ENCODE measurements at regions not wholly inside any gene's neighbourhood (a gene's known extent, or its start where the extent isn't known, plus 50 kb on each side); places are given as distances from the start of the nearest gene placed in this dataset.

GRCh38 chr3:82715091-82715856 is 953.8 kb upstream of the GBE1 start:
- TF ChIP-seq EHMT2 (IDR thresholded peaks at IDR 0.05) = no peak
- TF ChIP-seq ZNF551 (CRISPR knock-in tag; IDR thresholded peaks at IDR 0.05) = no peak
- TF ChIP-seq CHD4 (IDR thresholded peaks at IDR 0.05; ENCODE audit: insufficient read depth, insufficient replicate concordance, low read depth, low read length, poor library complexity, severe bottlenecking) = no peak
- TF ChIP-seq HCFC1 (IDR thresholded peaks at IDR 0.05; ENCODE audit: low read depth, low read length) = no peak
- no peak for TF ChIP-seq SNAPC5 (CRISPR knock-in tag; IDR thresholded peaks at IDR 0.05)
- no peak for TF ChIP-seq CBX3 (IDR thresholded peaks at IDR 0.05; ENCODE audit: borderline replicate concordance in 1 of 2, low read length in 2 of 2)
- no peak for TF ChIP-seq SRF (CRISPR knock-in tag; IDR thresholded peaks at IDR 0.05)
- no peak for TF ChIP-seq ZNF277 (CRISPR knock-in tag; IDR thresholded peaks at IDR 0.05; ENCODE audit: borderline replicate concordance)
- no peak for TF ChIP-seq FIP1L1 (IDR thresholded peaks at IDR 0.05; ENCODE audit: low read depth, low read length, poor library complexity, severe bottlenecking)
- no peak for TF ChIP-seq BDP1 (IDR thresholded peaks at IDR 0.05; ENCODE audit: insufficient read depth, insufficient read length)
- TF ChIP-seq RAD21 (CRISPR knock-in tag; conservative IDR thresholded peaks at IDR 0.05 in 1 of 2, IDR thresholded peaks at IDR 0.05 in 1 of 2) = no peak
- TF ChIP-seq MNT (conservative IDR thresholded peaks at IDR 0.05) = no peak
- no peak for TF ChIP-seq TAF7 (tag; IDR thresholded peaks at IDR 0.05)
- TF ChIP-seq ZNF436 (CRISPR knock-in tag; IDR thresholded peaks at IDR 0.05) = no peak
- TF ChIP-seq ZNF224 (CRISPR knock-in tag; IDR thresholded peaks at IDR 0.05) = no peak
- Histone ChIP-seq H3K4me1 (replicated peaks in 1 of 2; ENCODE audit: control insufficient read depth in 2 of 2, insufficient read depth in 2 of 2, low read length in 2 of 2) (no peaks in the 10 kb centered on the region), H3K9ac (ENCODE audit: insufficient read depth in 1 of 2, low read depth in 2 of 2, low read length in 2 of 2) (no peak overlapping the region), H3K9me3 (replicated peaks; ENCODE audit: control insufficient read depth, insufficient read depth, low read depth, low read length) (no peaks in the 10 kb centered on the region), H3K4me2 (ENCODE audit: insufficient read depth, low read length) (no peak overlapping the region), H3K9me1 (ENCODE audit: control insufficient read depth, insufficient read depth, low read length) (no peaks in the 10 kb centered on the region), H2AFZ (ENCODE audit: low read depth, low read length) (no peak overlapping the region), H3K79me2 (ENCODE audit: control insufficient read depth, insufficient read depth, low read length) (no peaks in the 10 kb centered on the region), H3K36me3 (ENCODE audit: control insufficient read depth, insufficient read depth, low read length) (no peaks in the 10 kb centered on the region), H3K27me3 (ENCODE audit: control insufficient read depth in 2 of 2, insufficient read depth in 2 of 2, low read length in 2 of 2) (no peaks in the 10 kb centered on the region), H4K20me1 (replicated peaks; ENCODE audit: control insufficient read depth, insufficient read depth, low read length) (no peaks in the 10 kb centered on the region), H3K27ac (ENCODE audit: extremely low read depth, low read depth, low read length) (no peak overlapping the region), H3K4me3 (no peak overlapping the region)
- no peak for DNase-seq (ENCODE audit: extremely low read depth in 1 of 4, low spot score in 3 of 4)
- intact Hi-C loops (cut with micrococcal nuclease) (no loop called here), in situ Hi-C loops (cut with MboI) (no loop called here)
- POLR2A ChIA-PET = no interaction called here
- FAIRE-seq = no peak
- WGBS (ENCODE audit: insufficient coverage, low coverage, missing lambda C conversion rate) = 2% methylated on average over 15 of the region's 53 CpGs
- BruUV-seq (replicated peaks) = no TSS peak
- no peak for ATAC-seq
- CTCF ChIA-PET (ENCODE audit: low intra/inter-chr PET ratio) = no interaction called here
